WTC11 (cell line): ENCODE measurements at regions not wholly inside any gene's neighbourhood (a gene's known extent, or its start where the extent isn't known, plus 50 kb on each side); places are given as distances from the start of the nearest gene placed in this dataset.

Experiments used
- ATAC-seq: fragments of 200-7000 bp; cut with Tn5 transposase; 2 replicates; pipeline ENCODE4 v1.10.0; 2021; ENCODE audit warnings: mild to moderate bottlenecking, moderate library complexity
- CTCF ChIA-PET: fragments of 300-600 bp; sonication (Branson Sonifier 250); formaldehyde crosslinking; loops from one replicate; lab custom pipeline; 2021; ENCODE audit warnings: antibody characterized with exemption; lab: Charles Lee
- POLR2A ChIA-PET: fragments of 350-600 bp; sonication (Branson Sonifier 250); formaldehyde crosslinking; loops from one replicate; lab custom pipeline; 2021; ENCODE audit warnings: antibody characterized with exemption; lab: Charles Lee
- DNase-seq: peaks from one replicate; pipeline ENCODE4 v3.0.0; 2021; ENCODE audit warnings: low spot score
- H3K27ac Mint-ChIP-seq: 2 replicates; pipeline ENCODE4 v1.8.0; 2021; ENCODE audit warnings: mixed read lengths
- H3K27me3 Mint-ChIP-seq: 2 replicates; pipeline ENCODE4 v1.8.0; 2021; ENCODE audit warnings: low read depth, mild to moderate bottlenecking, moderate library complexity, mixed read lengths
- H3K36me3 Mint-ChIP-seq: 2 replicates; pipeline ENCODE4 v1.8.0; 2021; ENCODE audit warnings: mixed read lengths
- H3K4me1 Mint-ChIP-seq: 2 replicates; pipeline ENCODE4 v1.8.0; 2022; ENCODE audit warnings: mixed read lengths
- H3K4me3 Mint-ChIP-seq: 2 replicates; pipeline ENCODE4 v1.8.0; 2021; ENCODE audit warnings: mild to moderate bottlenecking, moderate library complexity, mixed read lengths
- H3K9me3 Mint-ChIP-seq: 2 replicates; pipeline ENCODE4 v1.8.0; 2021; ENCODE audit warnings: mixed read lengths
- GABPB1 ChIP-seq: sonication (generic); formaldehyde crosslinking; IDR thresholded peaks from 2 replicates; pipeline ENCODE4 v1.8.1; 2023; ENCODE audit warnings: mild to moderate bottlenecking, missing genetic modification reagents
- HMGA2 ChIP-seq: fragments of 250-450 bp; sonication (Bioruptor Pico); IDR thresholded peaks from 2 replicates; pipeline ENCODE4 v1.4.0; 2021; ENCODE audit warnings: mild to moderate bottlenecking, moderate library complexity
- JAZF1 ChIP-seq: fragments of 250-450 bp; sonication (Bioruptor Pico); IDR thresholded peaks from 2 replicates; pipeline ENCODE4 v1.9.0; 2021; ENCODE audit warnings: moderate library complexity, mild to moderate bottlenecking, inconsistent platforms
- MYBL2 ChIP-seq: sonication (generic); formaldehyde crosslinking; IDR thresholded peaks from 2 replicates; pipeline ENCODE4 v1.8.1; 2023; ENCODE audit warnings: mild to moderate bottlenecking, moderate library complexity, missing genetic modification reagents
- RELA ChIP-seq: sonication (generic); formaldehyde crosslinking; IDR thresholded peaks from 2 replicates; pipeline ENCODE4 v1.8.1; 2022; ENCODE audit warnings: missing genetic modification reagents, mild to moderate bottlenecking, borderline replicate concordance
- SMAD3 ChIP-seq: sonication (generic); formaldehyde crosslinking; IDR thresholded peaks from 2 replicates; pipeline ENCODE4 v1.8.0; 2022; ENCODE audit warnings: missing genetic modification reagents, mild to moderate bottlenecking, borderline replicate concordance
- SOX15 ChIP-seq: fragments of 250-450 bp; sonication (Bioruptor Pico); IDR thresholded peaks from 2 replicates; pipeline ENCODE4 v1.9.0; 2021; ENCODE audit warnings: mild to moderate bottlenecking
- ZNF121 ChIP-seq: sonication (generic); formaldehyde crosslinking; IDR thresholded peaks from 2 replicates; pipeline ENCODE4 v1.8.0; 2023; ENCODE audit warnings: missing genetic modification reagents
- ZNF219 ChIP-seq: sonication (generic); formaldehyde crosslinking; IDR thresholded peaks from 2 replicates; pipeline ENCODE4 v1.8.0; 2023; ENCODE audit warnings: missing genetic modification reagents, mild to moderate bottlenecking, borderline replicate concordance
- ZNF263 ChIP-seq: sonication (generic); formaldehyde crosslinking; IDR thresholded peaks from 2 replicates; pipeline ENCODE4 v1.8.1; 2022; ENCODE audit warnings: low read depth, mild to moderate bottlenecking, moderate library complexity, missing genetic modification reagents
- ZNF671 ChIP-seq: fragments of 250-450 bp; sonication (Bioruptor Pico); IDR thresholded peaks from 2 replicates; pipeline ENCODE4 v1.8.0; 2021; ENCODE audit warnings: mild to moderate bottlenecking
- TF ChIP-seq, protein P1 (sequence below): sonication (generic); formaldehyde crosslinking; conservative IDR thresholded peaks from 2 replicates; pipeline ENCODE4 v1.8.1; 2022; ENCODE audit warnings: mild to moderate bottlenecking, missing genetic modification reagents
- TF ChIP-seq, protein P2 (sequence below): fragments of 250-450 bp; sonication (Bioruptor Pico); IDR thresholded peaks from 2 replicates; pipeline ENCODE4 v1.9.0; 2021; ENCODE audit warnings: mild to moderate bottlenecking, borderline replicate concordance
- TF ChIP-seq, protein P3 (sequence below): sonication (generic); formaldehyde crosslinking; conservative IDR thresholded peaks from 2 replicates; pipeline ENCODE4 v1.8.1; 2023; ENCODE audit warnings: mild to moderate bottlenecking, low read depth, missing genetic modification reagents, moderate library complexity
- TF ChIP-seq, protein P4 (sequence below): sonication (generic); formaldehyde crosslinking; IDR thresholded peaks from 2 replicates; pipeline ENCODE4 v1.8.1; 2022; ENCODE audit warnings: mild to moderate bottlenecking, missing genetic modification reagents, moderate library complexity, borderline replicate concordance
- TF ChIP-seq, protein P5 (sequence below): fragments of 200-600 bp; IDR thresholded peaks from 2 replicates; pipeline ENCODE4 v1.8.0; 2022; ENCODE audit warnings: antibody characterized with exemption

DNA sequence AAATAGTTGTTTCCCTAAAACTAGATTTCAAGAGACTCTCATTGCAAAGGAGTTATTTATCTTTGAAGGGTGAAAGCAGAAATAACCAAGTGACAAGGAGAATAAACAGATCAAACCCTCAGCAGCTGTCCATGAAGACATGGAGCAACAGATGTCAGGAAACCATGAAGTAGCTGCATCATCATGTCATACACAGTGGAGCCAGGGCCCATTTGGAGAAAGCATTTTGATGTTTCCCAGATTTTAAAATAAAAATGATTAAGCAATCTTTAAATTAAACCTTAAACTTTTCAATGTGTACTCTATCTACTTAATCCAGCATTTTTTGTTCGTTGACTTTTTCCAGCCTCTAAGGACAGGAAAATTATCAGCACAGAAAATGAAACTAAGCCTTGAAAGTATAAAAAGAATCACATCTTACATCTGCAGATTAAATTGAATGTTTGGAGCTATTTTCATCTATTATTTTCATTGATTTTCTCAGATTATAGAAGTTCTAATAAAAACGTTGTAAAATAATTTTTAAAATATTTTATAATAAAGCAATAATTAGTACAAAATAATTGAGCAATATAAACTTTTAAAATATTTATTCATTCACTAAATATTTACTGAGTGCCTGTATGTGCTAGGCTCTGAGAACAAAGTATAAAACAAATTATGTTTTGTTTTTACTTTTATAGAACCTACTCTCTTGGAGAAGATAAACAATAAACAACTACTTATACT, 860.1 kb downstream of the BCL11A start:
- POLR2A ChIA-PET: no interaction called here
- peaks cover 10% of the 10 kb centered on the region for H3K4me1 Mint-ChIP-seq
- H3K27me3 Mint-ChIP-seq: no peaks in the 10 kb centered on the region
- H3K9me3 Mint-ChIP-seq: peaks cover 11% of the 10 kb centered on the region
- TF ChIP-seq HMGA2 (CRISPR knock-in tag) (peak; percentile 93), ZNF263 (CRISPR knock-in tag) (no peak)
- no peak overlapping the region for H3K4me3 Mint-ChIP-seq
- ATAC-seq: no peak
- no peak for DNase-seq
- H3K27ac Mint-ChIP-seq: no peak overlapping the region
- CTCF ChIA-PET: no interaction called here
- peaks cover 3% of the 10 kb centered on the region; the same call in 1 of the 2 replicates for H3K36me3 Mint-ChIP-seq

DNA sequence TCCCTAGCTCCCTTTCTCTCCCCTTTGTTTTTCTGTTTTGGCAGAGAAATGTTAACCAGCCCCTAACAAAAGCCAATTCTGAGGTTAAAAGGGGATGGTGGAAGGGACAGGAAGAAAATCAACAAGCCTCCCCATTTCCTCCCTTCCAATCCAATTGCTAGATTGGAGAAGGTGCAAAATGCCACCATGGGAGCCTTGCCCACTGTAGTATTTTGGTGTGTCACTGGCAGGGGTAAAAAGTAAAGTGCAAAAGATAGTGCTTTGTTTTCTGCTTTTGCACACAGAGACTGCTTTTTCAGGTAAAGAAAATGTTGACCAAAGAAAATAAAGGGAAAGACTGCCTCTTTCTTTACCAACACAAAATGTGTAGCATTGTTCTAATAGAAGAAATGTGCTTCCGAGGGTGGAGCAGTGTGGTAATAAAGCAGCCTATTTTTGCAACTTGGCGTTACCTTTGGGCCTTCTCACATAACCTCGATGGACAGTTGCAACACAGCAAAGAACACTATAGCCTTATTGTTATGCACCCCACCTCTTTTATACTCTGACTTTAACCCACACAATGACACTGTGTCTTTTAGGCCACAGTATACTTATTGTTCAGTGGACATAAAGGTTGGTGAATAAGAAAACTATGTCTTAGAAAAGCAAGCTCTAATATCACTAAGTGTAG, 861.8 kb downstream of the BCL11A start:
- DNase-seq (no peak), ATAC-seq (no peak)
- ChIA-PET CTCF (no interaction called here), POLR2A (no interaction called here)
- H3K4me3 Mint-ChIP-seq: no peak overlapping the region
- H3K4me1 Mint-ChIP-seq: peaks cover 10% of the 10 kb centered on the region
- no peaks in the 10 kb centered on the region for H3K27me3 Mint-ChIP-seq
- H3K36me3 Mint-ChIP-seq: peaks cover 3% of the 10 kb centered on the region; the same call in 1 of the 2 replicates
- no peak overlapping the region for H3K27ac Mint-ChIP-seq
- TF ChIP-seq, protein P1, sequence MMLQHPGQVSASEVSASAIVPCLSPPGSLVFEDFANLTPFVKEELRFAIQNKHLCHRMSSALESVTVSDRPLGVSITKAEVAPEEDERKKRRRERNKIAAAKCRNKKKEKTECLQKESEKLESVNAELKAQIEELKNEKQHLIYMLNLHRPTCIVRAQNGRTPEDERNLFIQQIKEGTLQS (CRISPR knock-in tag): no peak
- peaks cover 15% of the 10 kb centered on the region for H3K9me3 Mint-ChIP-seq

DNA sequence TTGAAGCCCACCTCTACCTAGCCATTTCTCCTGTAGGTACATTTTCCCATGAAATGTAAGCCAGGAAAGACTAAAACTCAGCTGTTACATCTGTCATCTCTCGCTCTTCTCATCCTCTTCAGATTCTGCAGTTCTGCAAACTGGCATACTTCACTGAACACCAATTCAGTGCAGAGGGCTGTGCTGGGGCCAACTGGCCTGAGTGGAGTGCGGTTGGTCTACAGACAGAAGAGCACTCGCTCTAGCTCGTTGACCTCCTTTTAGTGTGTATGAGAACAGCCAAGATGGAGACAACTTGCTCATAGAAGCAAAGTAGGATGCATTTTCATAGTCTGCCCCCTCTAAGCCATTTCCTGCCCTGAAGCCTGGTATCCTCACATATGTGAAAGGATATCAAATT, 862.6 kb downstream of the BCL11A start:
- TF ChIP-seq JAZF1 (CRISPR knock-in tag) (no peak), SOX15 (CRISPR knock-in tag) (no peak), ZNF219 (no peak), GABPB1 (CRISPR knock-in tag) (no peak), ZNF671 (no peak), MYBL2 (CRISPR knock-in tag) (no peak)
- TF ChIP-seq, protein P2, sequence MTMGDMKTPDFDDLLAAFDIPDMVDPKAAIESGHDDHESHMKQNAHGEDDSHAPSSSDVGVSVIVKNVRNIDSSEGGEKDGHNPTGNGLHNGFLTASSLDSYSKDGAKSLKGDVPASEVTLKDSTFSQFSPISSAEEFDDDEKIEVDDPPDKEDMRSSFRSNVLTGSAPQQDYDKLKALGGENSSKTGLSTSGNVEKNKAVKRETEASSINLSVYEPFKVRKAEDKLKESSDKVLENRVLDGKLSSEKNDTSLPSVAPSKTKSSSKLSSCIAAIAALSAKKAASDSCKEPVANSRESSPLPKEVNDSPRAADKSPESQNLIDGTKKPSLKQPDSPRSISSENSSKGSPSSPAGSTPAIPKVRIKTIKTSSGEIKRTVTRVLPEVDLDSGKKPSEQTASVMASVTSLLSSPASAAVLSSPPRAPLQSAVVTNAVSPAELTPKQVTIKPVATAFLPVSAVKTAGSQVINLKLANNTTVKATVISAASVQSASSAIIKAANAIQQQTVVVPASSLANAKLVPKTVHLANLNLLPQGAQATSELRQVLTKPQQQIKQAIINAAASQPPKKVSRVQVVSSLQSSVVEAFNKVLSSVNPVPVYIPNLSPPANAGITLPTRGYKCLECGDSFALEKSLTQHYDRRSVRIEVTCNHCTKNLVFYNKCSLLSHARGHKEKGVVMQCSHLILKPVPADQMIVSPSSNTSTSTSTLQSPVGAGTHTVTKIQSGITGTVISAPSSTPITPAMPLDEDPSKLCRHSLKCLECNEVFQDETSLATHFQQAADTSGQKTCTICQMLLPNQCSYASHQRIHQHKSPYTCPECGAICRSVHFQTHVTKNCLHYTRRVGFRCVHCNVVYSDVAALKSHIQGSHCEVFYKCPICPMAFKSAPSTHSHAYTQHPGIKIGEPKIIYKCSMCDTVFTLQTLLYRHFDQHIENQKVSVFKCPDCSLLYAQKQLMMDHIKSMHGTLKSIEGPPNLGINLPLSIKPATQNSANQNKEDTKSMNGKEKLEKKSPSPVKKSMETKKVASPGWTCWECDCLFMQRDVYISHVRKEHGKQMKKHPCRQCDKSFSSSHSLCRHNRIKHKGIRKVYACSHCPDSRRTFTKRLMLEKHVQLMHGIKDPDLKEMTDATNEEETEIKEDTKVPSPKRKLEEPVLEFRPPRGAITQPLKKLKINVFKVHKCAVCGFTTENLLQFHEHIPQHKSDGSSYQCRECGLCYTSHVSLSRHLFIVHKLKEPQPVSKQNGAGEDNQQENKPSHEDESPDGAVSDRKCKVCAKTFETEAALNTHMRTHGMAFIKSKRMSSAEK (CRISPR knock-in tag): no peak
- Mint-ChIP-seq H3K27ac (no peak overlapping the region), H3K27me3 (no peaks in the 10 kb centered on the region), H3K4me1 (peaks cover 10% of the 10 kb centered on the region), H3K9me3 (peaks cover 14% of the 10 kb centered on the region), H3K36me3 (0 out of 2 replicates have a peak, but pooled peaks cover 3% of the 10 kb centered on the region), H3K4me3 (no peak overlapping the region)
- ATAC-seq (no peak), DNase-seq (no peak)
- ChIA-PET CTCF (no interaction called here), POLR2A (no interaction called here)

DNA sequence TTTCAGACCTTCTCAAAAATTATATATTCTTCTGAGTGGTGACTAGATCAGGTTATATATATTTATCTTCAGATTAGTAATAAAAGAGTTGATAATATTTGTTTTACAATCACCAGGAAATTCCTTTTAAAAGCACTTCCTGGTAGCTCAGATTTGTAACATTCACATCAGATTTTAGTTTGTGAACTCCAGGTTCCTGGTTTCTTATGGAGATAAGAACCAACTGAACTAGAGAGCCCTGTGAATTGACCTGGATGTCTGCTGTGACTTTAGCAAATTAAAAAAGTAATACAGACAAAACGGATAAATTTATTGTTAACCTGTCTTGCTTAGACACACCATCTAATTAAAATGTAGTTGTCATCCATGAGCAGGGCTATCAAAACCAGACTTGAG, 868.7 kb downstream of the BCL11A start:
- H3K4me3 Mint-ChIP-seq: no peak overlapping the region
- no peaks in the 10 kb centered on the region for H3K27me3 Mint-ChIP-seq
- ATAC-seq (no peak), DNase-seq (no peak)
- ChIA-PET CTCF (no interaction called here), POLR2A (no interaction called here)
- peaks cover 6% of the 10 kb centered on the region for H3K4me1 Mint-ChIP-seq
- peaks cover 11% of the 10 kb centered on the region for H3K9me3 Mint-ChIP-seq
- 0 out of 2 replicates have a peak, but pooled peaks cover 3% of the 10 kb centered on the region for H3K36me3 Mint-ChIP-seq
- no peak overlapping the region for H3K27ac Mint-ChIP-seq
- TF ChIP-seq, protein P3, sequence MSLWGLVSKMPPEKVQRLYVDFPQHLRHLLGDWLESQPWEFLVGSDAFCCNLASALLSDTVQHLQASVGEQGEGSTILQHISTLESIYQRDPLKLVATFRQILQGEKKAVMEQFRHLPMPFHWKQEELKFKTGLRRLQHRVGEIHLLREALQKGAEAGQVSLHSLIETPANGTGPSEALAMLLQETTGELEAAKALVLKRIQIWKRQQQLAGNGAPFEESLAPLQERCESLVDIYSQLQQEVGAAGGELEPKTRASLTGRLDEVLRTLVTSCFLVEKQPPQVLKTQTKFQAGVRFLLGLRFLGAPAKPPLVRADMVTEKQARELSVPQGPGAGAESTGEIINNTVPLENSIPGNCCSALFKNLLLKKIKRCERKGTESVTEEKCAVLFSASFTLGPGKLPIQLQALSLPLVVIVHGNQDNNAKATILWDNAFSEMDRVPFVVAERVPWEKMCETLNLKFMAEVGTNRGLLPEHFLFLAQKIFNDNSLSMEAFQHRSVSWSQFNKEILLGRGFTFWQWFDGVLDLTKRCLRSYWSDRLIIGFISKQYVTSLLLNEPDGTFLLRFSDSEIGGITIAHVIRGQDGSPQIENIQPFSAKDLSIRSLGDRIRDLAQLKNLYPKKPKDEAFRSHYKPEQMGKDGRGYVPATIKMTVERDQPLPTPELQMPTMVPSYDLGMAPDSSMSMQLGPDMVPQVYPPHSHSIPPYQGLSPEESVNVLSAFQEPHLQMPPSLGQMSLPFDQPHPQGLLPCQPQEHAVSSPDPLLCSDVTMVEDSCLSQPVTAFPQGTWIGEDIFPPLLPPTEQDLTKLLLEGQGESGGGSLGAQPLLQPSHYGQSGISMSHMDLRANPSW (CRISPR knock-in tag): no peak
- TF ChIP-seq ZNF121 (CRISPR knock-in tag) (no peak), RELA (no peak), ZNF219 (no peak), SMAD3 (CRISPR knock-in tag) (no peak)
- TF ChIP-seq, protein P4, sequence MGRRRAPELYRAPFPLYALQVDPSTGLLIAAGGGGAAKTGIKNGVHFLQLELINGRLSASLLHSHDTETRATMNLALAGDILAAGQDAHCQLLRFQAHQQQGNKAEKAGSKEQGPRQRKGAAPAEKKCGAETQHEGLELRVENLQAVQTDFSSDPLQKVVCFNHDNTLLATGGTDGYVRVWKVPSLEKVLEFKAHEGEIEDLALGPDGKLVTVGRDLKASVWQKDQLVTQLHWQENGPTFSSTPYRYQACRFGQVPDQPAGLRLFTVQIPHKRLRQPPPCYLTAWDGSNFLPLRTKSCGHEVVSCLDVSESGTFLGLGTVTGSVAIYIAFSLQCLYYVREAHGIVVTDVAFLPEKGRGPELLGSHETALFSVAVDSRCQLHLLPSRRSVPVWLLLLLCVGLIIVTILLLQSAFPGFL: no peak
- TF ChIP-seq, protein P5, sequence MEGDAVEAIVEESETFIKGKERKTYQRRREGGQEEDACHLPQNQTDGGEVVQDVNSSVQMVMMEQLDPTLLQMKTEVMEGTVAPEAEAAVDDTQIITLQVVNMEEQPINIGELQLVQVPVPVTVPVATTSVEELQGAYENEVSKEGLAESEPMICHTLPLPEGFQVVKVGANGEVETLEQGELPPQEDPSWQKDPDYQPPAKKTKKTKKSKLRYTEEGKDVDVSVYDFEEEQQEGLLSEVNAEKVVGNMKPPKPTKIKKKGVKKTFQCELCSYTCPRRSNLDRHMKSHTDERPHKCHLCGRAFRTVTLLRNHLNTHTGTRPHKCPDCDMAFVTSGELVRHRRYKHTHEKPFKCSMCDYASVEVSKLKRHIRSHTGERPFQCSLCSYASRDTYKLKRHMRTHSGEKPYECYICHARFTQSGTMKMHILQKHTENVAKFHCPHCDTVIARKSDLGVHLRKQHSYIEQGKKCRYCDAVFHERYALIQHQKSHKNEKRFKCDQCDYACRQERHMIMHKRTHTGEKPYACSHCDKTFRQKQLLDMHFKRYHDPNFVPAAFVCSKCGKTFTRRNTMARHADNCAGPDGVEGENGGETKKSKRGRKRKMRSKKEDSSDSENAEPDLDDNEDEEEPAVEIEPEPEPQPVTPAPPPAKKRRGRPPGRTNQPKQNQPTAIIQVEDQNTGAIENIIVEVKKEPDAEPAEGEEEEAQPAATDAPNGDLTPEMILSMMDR: no peak
